ENCODE measurements at regions not wholly inside any gene's neighbourhood (a gene's known extent, or its start where the extent isn't known, plus 50 kb on each side); places are given as distances from the start of the nearest gene placed in this dataset.

GRCh38 chr5:42302186-42302585 lies 121.1 kb upstream of the GHR start:
- TF ChIP-seq CTCF (conservative IDR thresholded peaks at IDR 0.05; ENCODE audit: low read length): no peak
- no peak for TF ChIP-seq EZH2phosphoT487 (IDR thresholded peaks at IDR 0.05; ENCODE audit: borderline replicate concordance)
